Panc1 (cell line): ENCODE measurements at regions not wholly inside any gene's neighbourhood (a gene's known extent, or its start where the extent isn't known, plus 50 kb on each side); places are given as distances from the start of the nearest gene placed in this dataset.

Source experiments
- ATAC-seq: fragments of 200-7000 bp; cut with Tn5 transposase; 2 replicates; pipeline ENCODE4 v1.9.1; 2020; ENCODE audit warnings: mild to moderate bottlenecking, moderate library complexity
- BruUV-seq: library from RNA; stranded (reverse); fragments of 400-500 nt; replicated peaks from 2 replicates; lab custom pipeline; 2021; lab: Mats Ljungman, UMichigan
- CTCF ChIA-PET: fragments of 300-600 bp; sonication (Branson Sonifier 250); formaldehyde crosslinking; loops from one replicate; lab custom pipeline; 2022; ENCODE audit warnings: antibody characterized with exemption; lab: Charles Lee
- POLR2A ChIA-PET: fragments of 300-600 bp; sonication (Branson Sonifier 250); formaldehyde crosslinking; loops from one replicate; lab custom pipeline; 2022; ENCODE audit warnings: antibody characterized with exemption; lab: Charles Lee
- DNase-seq: peaks from one replicate; pipeline ENCODE4 v3.0.0-alpha.2; 2010; ENCODE audit warnings: low read depth, low spot score
- H3K27ac ChIP-seq: 2 replicates; pipeline ENCODE4 v1.5.1; 2011; ENCODE audit warnings: mild to moderate bottlenecking, low read length, inconsistent platforms
- H3K27me3 ChIP-seq: fragments of 200-500 bp; sonication (Bioruptor generic); 2 replicates; pipeline ENCODE4 v1.6.0; 2014; ENCODE audit warnings: low read length, inconsistent platforms; ENCODE audit not compliant: control insufficient read depth, insufficient read depth
- H3K36me3 ChIP-seq: fragments of 200-500 bp; sonication (Bioruptor generic); 2 replicates; pipeline ENCODE4 v1.5.1; 2014; ENCODE audit warnings: inconsistent platforms, mild to moderate bottlenecking, low read length, moderate library complexity; ENCODE audit not compliant: control insufficient read depth, insufficient read depth
- H3K4me1 ChIP-seq: 2 replicates; pipeline ENCODE4 v1.5.1; 2011; ENCODE audit warnings: inconsistent platforms, mild to moderate bottlenecking, low read length, moderate library complexity; ENCODE audit not compliant: control insufficient read depth, insufficient read depth
- H3K4me3 ChIP-seq, 2 experiments: 2 replicates each; pipeline ENCODE4 v1.5.1; 2011 to 2012; ENCODE audit warnings: low read depth in 2 of 2, low read length in 2 of 2, mild to moderate bottlenecking in 2 of 2, inconsistent platforms in 1 of 2, moderate library complexity in 1 of 2
- H3K9me3 ChIP-seq: fragments of 200-500 bp; sonication (Bioruptor generic); 2 replicates; pipeline ENCODE4 v1.5.1; 2014; ENCODE audit warnings: low read depth, mild to moderate bottlenecking, inconsistent platforms, low read length, moderate library complexity; ENCODE audit not compliant: control insufficient read depth, insufficient read depth
- CTCF ChIP-seq: fragments of 450-650 bp; IDR thresholded peaks from 2 replicates; pipeline ENCODE4 v1.5.1; 2017; ENCODE audit warnings: mild to moderate bottlenecking
- POLR2AphosphoS5 ChIP-seq: IDR thresholded peaks from 2 replicates; pipeline ENCODE4 v1.6.1; 2012; ENCODE audit warnings: mild to moderate bottlenecking, low read depth, low read length, moderate library complexity
- REST ChIP-seq, 2 experiments: IDR thresholded peaks; 2 replicates each; pipeline ENCODE4 v1.6.1; 2011 to 2012; ENCODE audit warnings: low read depth in 2 of 2, control low read depth in 1 of 2, low read length in 1 of 2, mild to moderate bottlenecking in 1 of 2, moderate library complexity in 1 of 2; ENCODE audit not compliant: insufficient read depth in 1 of 2
- SIN3A ChIP-seq: IDR thresholded peaks from 2 replicates; pipeline ENCODE4 v1.6.1; 2012; ENCODE audit warnings: low read depth, mild to moderate bottlenecking, low read length, moderate library complexity, borderline replicate concordance; ENCODE audit not compliant: insufficient read depth
- TCF7L2 ChIP-seq: IDR thresholded peaks from 2 replicates; pipeline ENCODE4 v1.6.1; 2011; ENCODE audit warnings: mild to moderate bottlenecking, low read depth, low read length, inconsistent platforms
- in situ Hi-C: cut with HindIII; loops from 2 replicates; pipeline ENCODE4 v1.10.0; 2016; ENCODE audit warnings: low sequenced_read_pairs, low pct_unique_long_range_greater_than_20kb
- intact Hi-C: fragments of 100-400 bp; cut with micrococcal nuclease; formaldehyde crosslinking; loops from one replicate; pipeline ENCODE4 v1.10.0; 2022; ENCODE audit not compliant: unreplicated experiment

- Histone ChIP-seq H3K4me3 (no peak overlapping the region), H3K9me3 (no peaks in the 10 kb centered on the region), H3K36me3 (no peaks in the 10 kb centered on the region), H3K27me3 (no peaks in the 10 kb centered on the region), H3K27ac (no peak overlapping the region), H3K4me1 (no peaks in the 10 kb centered on the region)
- ATAC-seq, result no peak
- DNase-seq, result no peak
- ChIA-PET CTCF (no interaction called here), POLR2A (no interaction called here)
- no peak for TF ChIP-seq REST (IDR thresholded peaks at IDR 0.05; ENCODE audit: insufficient read depth in 1 of 2, low read depth in 2 of 2, low read length in 1 of 2)
- TF ChIP-seq SIN3A, result no peak
- TF ChIP-seq POLR2AphosphoS5, result no peak
- no peak for TF ChIP-seq CTCF
- no peak for TF ChIP-seq TCF7L2
- in situ Hi-C loops (no loop called here), intact Hi-C loops (no loop called here)
- BruUV-seq, result no TSS peak
Measured at GRCh38 chr12:28941248-28941647, 207.8 kb upstream of the FAR2 start.

- H3K27me3 ChIP-seq, result no peaks in the 10 kb centered on the region
- no peak overlapping the region for H3K27ac ChIP-seq
- ChIA-PET CTCF (no interaction called here), POLR2A (no interaction called here)
- no peak for DNase-seq
- H3K36me3 ChIP-seq, result no peaks in the 10 kb centered on the region
- no peaks in the 10 kb centered on the region for H3K4me1 ChIP-seq
- no peak for ATAC-seq
- intact Hi-C loops (no loop called here), in situ Hi-C loops (no loop called here)
- TF ChIP-seq CTCF (no peak), SIN3A (no peak), POLR2AphosphoS5 (no peak), REST (IDR thresholded peaks at IDR 0.05; ENCODE audit: insufficient read depth in 1 of 2, low read depth in 2 of 2, low read length in 1 of 2) (no peak), TCF7L2 (no peak)
- no peaks in the 10 kb centered on the region for H3K9me3 ChIP-seq
- BruUV-seq, result no TSS peak
- H3K4me3 ChIP-seq, result no peak overlapping the region
Measured at GRCh38 chr12:28946361-28946760, 202.7 kb upstream of the FAR2 start.
